ENCODE measurements at regions not wholly inside any gene's neighbourhood (a gene's known extent, or its start where the extent isn't known, plus 50 kb on each side); places are given as distances from the start of the nearest gene placed in this dataset.
"Not testable (repeated sequence)": the region's sequence is repeated elsewhere in the genome, so short reads cannot be mapped to it uniquely, and the experiment has no call there.

- no peaks in the 10 kb centered on the region for H4K20me1 ChIP-seq (ENCODE audit: insufficient read depth, low read length)
- H3K9me3 ChIP-seq (ENCODE audit: low read depth, low read length), result peaks cover 2% of the 10 kb centered on the region
- no peaks in the 10 kb centered on the region for H3K27me3 ChIP-seq (ENCODE audit: insufficient read depth, low read length)
- no peak overlapping the region for H3K4me2 ChIP-seq (ENCODE audit: insufficient read depth, low read length)
- H2AFZ ChIP-seq (ENCODE audit: low read length), result no peak overlapping the region
- no peaks in the 10 kb centered on the region for H3K36me3 ChIP-seq (ENCODE audit: insufficient read depth, low read length)
- no peaks in the 10 kb centered on the region for H3K4me1 ChIP-seq (ENCODE audit: insufficient read depth, low read length)
- H3K79me2 ChIP-seq (ENCODE audit: insufficient read depth, low read length), result no peaks in the 10 kb centered on the region
- TF ChIP-seq CTCF (IDR thresholded peaks at IDR 0.05; ENCODE audit: extremely low read depth, low read depth, low read length), result no peak
- no peak overlapping the region for H3K27ac ChIP-seq (ENCODE audit: low read depth, low read length)
- DNase-seq (ENCODE audit: insufficient read length, low spot score, missing footprints), result no peak
- no peak overlapping the region for H3K4me3 ChIP-seq (ENCODE audit: insufficient read depth, low read length)
Measured at GRCh38 chr13:82058364-82058763, 1717.4 kb upstream of the SPRY2 start.

- H3K79me2 ChIP-seq (ENCODE audit: insufficient read depth, low read length); H3K36me3 ChIP-seq (ENCODE audit: insufficient read depth, low read length); H4K20me1 ChIP-seq (ENCODE audit: insufficient read depth, low read length); H3K27ac ChIP-seq (ENCODE audit: low read depth, low read length); H3K27me3 ChIP-seq (ENCODE audit: insufficient read depth, low read length); DNase-seq (ENCODE audit: insufficient read length, low spot score, missing footprints); H3K4me1 ChIP-seq (ENCODE audit: insufficient read depth, low read length); H3K4me3 ChIP-seq (ENCODE audit: insufficient read depth, low read length); H3K9me3 ChIP-seq (ENCODE audit: low read depth, low read length); H3K4me2 ChIP-seq (ENCODE audit: insufficient read depth, low read length); H2AFZ ChIP-seq (ENCODE audit: low read length): not testable (repeated sequence)
Measured at GRCh38 chr13:82045316-82045715, 1704.4 kb upstream of the SPRY2 start.

GRCh38 chr13:82036602-82037001 is 1695.7 kb upstream of the SPRY2 start:
- Histone ChIP-seq H4K20me1 (ENCODE audit: insufficient read depth, low read length) (no peaks in the 10 kb centered on the region), H3K4me3 (ENCODE audit: insufficient read depth, low read length) (no peak overlapping the region), H3K79me2 (ENCODE audit: insufficient read depth, low read length) (no peaks in the 10 kb centered on the region), H3K27ac (ENCODE audit: low read depth, low read length) (no peak overlapping the region), H3K36me3 (ENCODE audit: insufficient read depth, low read length) (no peaks in the 10 kb centered on the region), H3K4me1 (ENCODE audit: insufficient read depth, low read length) (no peaks in the 10 kb centered on the region), H3K9me3 (ENCODE audit: low read depth, low read length) (no peaks in the 10 kb centered on the region), H3K4me2 (ENCODE audit: insufficient read depth, low read length) (no peak overlapping the region), H2AFZ (ENCODE audit: low read length) (no peak overlapping the region), H3K27me3 (ENCODE audit: insufficient read depth, low read length) (no peaks in the 10 kb centered on the region)
- no peak for TF ChIP-seq CTCF (IDR thresholded peaks at IDR 0.05; ENCODE audit: extremely low read depth, low read depth, low read length)
- DNase-seq (ENCODE audit: insufficient read length, low spot score, missing footprints), result no peak

- Histone ChIP-seq H3K9me3 (ENCODE audit: low read depth, low read length) (peaks cover 2% of the 10 kb centered on the region), H3K36me3 (ENCODE audit: insufficient read depth, low read length) (no peaks in the 10 kb centered on the region), H3K27me3 (ENCODE audit: insufficient read depth, low read length) (no peaks in the 10 kb centered on the region), H3K4me1 (ENCODE audit: insufficient read depth, low read length) (no peaks in the 10 kb centered on the region), H3K27ac (ENCODE audit: low read depth, low read length) (no peak overlapping the region), H3K4me3 (ENCODE audit: insufficient read depth, low read length) (no peak overlapping the region), H2AFZ (ENCODE audit: low read length) (no peak overlapping the region), H4K20me1 (ENCODE audit: insufficient read depth, low read length) (no peaks in the 10 kb centered on the region), H3K79me2 (ENCODE audit: insufficient read depth, low read length) (no peaks in the 10 kb centered on the region), H3K4me2 (ENCODE audit: insufficient read depth, low read length) (no peak overlapping the region)
- no peak for DNase-seq (ENCODE audit: insufficient read length, low spot score, missing footprints)
- TF ChIP-seq CTCF (IDR thresholded peaks at IDR 0.05; ENCODE audit: extremely low read depth, low read depth, low read length), result no peak
Measured at GRCh38 chr13:82011355-82011754, 1670.4 kb upstream of the SPRY2 start.

GRCh38 chr13:82010780-82011179 is 1669.9 kb upstream of the SPRY2 start:
- Histone ChIP-seq H3K4me2 (ENCODE audit: insufficient read depth, low read length) (no peak overlapping the region), H2AFZ (ENCODE audit: low read length) (no peak overlapping the region), H3K4me1 (ENCODE audit: insufficient read depth, low read length) (no peaks in the 10 kb centered on the region), H3K27me3 (ENCODE audit: insufficient read depth, low read length) (no peaks in the 10 kb centered on the region), H3K27ac (ENCODE audit: low read depth, low read length) (no peak overlapping the region), H3K9me3 (ENCODE audit: low read depth, low read length) (peaks cover 2% of the 10 kb centered on the region), H3K79me2 (ENCODE audit: insufficient read depth, low read length) (no peaks in the 10 kb centered on the region), H3K36me3 (ENCODE audit: insufficient read depth, low read length) (no peaks in the 10 kb centered on the region), H3K4me3 (ENCODE audit: insufficient read depth, low read length) (no peak overlapping the region), H4K20me1 (ENCODE audit: insufficient read depth, low read length) (no peaks in the 10 kb centered on the region)
- no peak for TF ChIP-seq CTCF (IDR thresholded peaks at IDR 0.05; ENCODE audit: extremely low read depth, low read depth, low read length)
- no peak for DNase-seq (ENCODE audit: insufficient read length, low spot score, missing footprints)

Measured in osteoblast (primary cell).